ENCODE measurements at regions not wholly inside any gene's neighbourhood (a gene's known extent, or its start where the extent isn't known, plus 50 kb on each side); places are given as distances from the start of the nearest gene placed in this dataset.

DNA sequence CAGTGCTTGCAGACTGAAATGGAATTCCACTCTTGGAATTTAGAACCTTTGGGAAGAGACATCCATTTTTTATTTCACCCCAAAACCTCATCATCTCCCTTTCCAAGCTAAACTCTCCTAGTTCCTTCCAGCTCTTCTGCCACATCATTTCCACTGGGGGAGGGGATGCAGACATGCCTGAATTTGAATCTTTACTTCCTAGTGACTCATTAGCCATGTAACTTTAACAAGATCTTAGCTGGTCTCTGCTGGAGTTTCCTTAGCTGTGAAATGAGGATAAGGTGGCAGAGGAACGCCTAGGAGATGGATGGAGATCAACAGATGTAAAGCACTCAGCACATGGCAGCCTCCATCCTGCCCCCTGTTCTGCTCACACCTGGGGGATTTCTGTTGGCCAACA, 266.8 kb downstream of the EN1 start:
- intact Hi-C loops (cut with DNase I, micrococcal nuclease), result no loop called here
- no peak overlapping the region for H3K4me3 ChIP-seq (ENCODE audit: low read length)
- ChIA-PET POLR2A (no interaction called here), CTCF (no interaction called here)
- H3K36me3 ChIP-seq (ENCODE audit: insufficient read depth, low read length), result no peaks in the 10 kb centered on the region
- no peak overlapping the region for H3K27ac Mint-ChIP-seq
- H3K4me1 Mint-ChIP-seq (ENCODE audit: low read depth), result no peaks in the 10 kb centered on the region
- H3K27ac ChIP-seq (ENCODE audit: low read depth in 1 of 2, low read length in 2 of 2), result no peak overlapping the region
- peaks cover 0 to 4% of the 10 kb centered on the region in 2 experiments for H3K9me3 ChIP-seq (ENCODE audit: control insufficient read depth in 1 of 2, insufficient read depth in 1 of 2, low read length in 2 of 2)
- no peaks in the 10 kb centered on the region for H3K9me3 Mint-ChIP-seq
- ATAC-seq (ENCODE audit: poor library complexity), result no peak
- no peaks in the 10 kb centered on the region for H3K27me3 ChIP-seq (ENCODE audit: control insufficient read depth in 1 of 2, insufficient read depth in 2 of 2, low read length in 2 of 2)
- H3K27me3 Mint-ChIP-seq, result peaks cover 29% of the 10 kb centered on the region
- no peak overlapping the region for H3K4me3 Mint-ChIP-seq
- TF ChIP-seq, protein P1, sequence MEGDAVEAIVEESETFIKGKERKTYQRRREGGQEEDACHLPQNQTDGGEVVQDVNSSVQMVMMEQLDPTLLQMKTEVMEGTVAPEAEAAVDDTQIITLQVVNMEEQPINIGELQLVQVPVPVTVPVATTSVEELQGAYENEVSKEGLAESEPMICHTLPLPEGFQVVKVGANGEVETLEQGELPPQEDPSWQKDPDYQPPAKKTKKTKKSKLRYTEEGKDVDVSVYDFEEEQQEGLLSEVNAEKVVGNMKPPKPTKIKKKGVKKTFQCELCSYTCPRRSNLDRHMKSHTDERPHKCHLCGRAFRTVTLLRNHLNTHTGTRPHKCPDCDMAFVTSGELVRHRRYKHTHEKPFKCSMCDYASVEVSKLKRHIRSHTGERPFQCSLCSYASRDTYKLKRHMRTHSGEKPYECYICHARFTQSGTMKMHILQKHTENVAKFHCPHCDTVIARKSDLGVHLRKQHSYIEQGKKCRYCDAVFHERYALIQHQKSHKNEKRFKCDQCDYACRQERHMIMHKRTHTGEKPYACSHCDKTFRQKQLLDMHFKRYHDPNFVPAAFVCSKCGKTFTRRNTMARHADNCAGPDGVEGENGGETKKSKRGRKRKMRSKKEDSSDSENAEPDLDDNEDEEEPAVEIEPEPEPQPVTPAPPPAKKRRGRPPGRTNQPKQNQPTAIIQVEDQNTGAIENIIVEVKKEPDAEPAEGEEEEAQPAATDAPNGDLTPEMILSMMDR (IDR thresholded peaks at IDR 0.05), result no peak
- H3K36me3 Mint-ChIP-seq (ENCODE audit: low read depth), result no peaks in the 10 kb centered on the region
- no peak for DNase-seq
- no peaks in the 10 kb centered on the region for H3K4me1 ChIP-seq (ENCODE audit: insufficient read depth, low read length)

- no peak overlapping the region for H3K4me3 ChIP-seq (ENCODE audit: low read length)
- ATAC-seq (ENCODE audit: poor library complexity), result no peak
- Mint-ChIP-seq H3K27ac (no peak overlapping the region), H3K36me3 (ENCODE audit: low read depth) (no peaks in the 10 kb centered on the region), H3K4me3 (no peak overlapping the region), H3K4me1 (ENCODE audit: low read depth) (no peaks in the 10 kb centered on the region), H3K9me3 (no peaks in the 10 kb centered on the region), H3K27me3 (peaks cover 29% of the 10 kb centered on the region)
- no peaks in the 10 kb centered on the region for H3K4me1 ChIP-seq (ENCODE audit: insufficient read depth, low read length)
- intact Hi-C loops (cut with DNase I, micrococcal nuclease), result no loop called here
- no peaks in the 10 kb centered on the region for H3K27me3 ChIP-seq (ENCODE audit: control insufficient read depth in 1 of 2, insufficient read depth in 2 of 2, low read length in 2 of 2)
- CTCF ChIA-PET, result no interaction called here
- no peaks in the 10 kb centered on the region for H3K36me3 ChIP-seq (ENCODE audit: insufficient read depth, low read length)
- TF ChIP-seq, protein P1 (IDR thresholded peaks at IDR 0.05), result no peak
- DNase-seq, result no peak
- POLR2A ChIA-PET, result no interaction called here
- no peak overlapping the region for H3K27ac ChIP-seq (ENCODE audit: low read depth in 1 of 2, low read length in 2 of 2)
- peaks cover 0 to 4% of the 10 kb centered on the region in 2 experiments for H3K9me3 ChIP-seq (ENCODE audit: control insufficient read depth in 1 of 2, insufficient read depth in 1 of 2, low read length in 2 of 2)
Observed at GRCh38 chr2:118580107-118580506, 267.3 kb downstream of the EN1 start.

DNA sequence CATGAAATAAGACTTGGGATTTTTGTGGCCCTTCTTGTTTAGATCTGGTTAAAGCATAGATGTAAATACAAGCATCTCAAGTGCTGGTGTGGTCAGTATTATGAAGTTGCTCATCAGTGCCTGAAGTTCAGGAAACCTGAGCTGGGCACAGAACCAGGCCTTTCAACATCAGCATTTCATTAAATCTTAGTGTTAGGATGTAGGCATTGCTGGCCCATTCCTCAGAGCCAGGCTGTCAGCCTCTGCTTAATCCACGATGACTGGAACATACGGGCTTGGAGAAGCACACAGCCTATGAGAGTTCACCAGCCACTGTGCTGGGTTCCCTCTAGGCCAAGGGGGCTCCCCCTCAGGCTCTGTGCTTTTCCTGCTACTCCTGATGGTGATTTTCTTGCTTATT, 270.2 kb downstream of the EN1 start:
- Histone ChIP-seq H3K27me3 (ENCODE audit: control insufficient read depth in 1 of 2, insufficient read depth in 2 of 2, low read length in 2 of 2) (no peaks in the 10 kb centered on the region), H3K9me3 (ENCODE audit: control insufficient read depth in 1 of 2, insufficient read depth in 1 of 2, low read length in 2 of 2) (peaks cover 0 to 2% of the 10 kb centered on the region in 2 experiments), H3K27ac (ENCODE audit: low read depth in 1 of 2, low read length in 2 of 2) (no peak overlapping the region), H3K36me3 (ENCODE audit: insufficient read depth, low read length) (no peaks in the 10 kb centered on the region), H3K4me3 (ENCODE audit: low read length) (no peak overlapping the region), H3K4me1 (ENCODE audit: insufficient read depth, low read length) (no peaks in the 10 kb centered on the region)
- no peak for DNase-seq
- Mint-ChIP-seq H3K36me3 (ENCODE audit: low read depth) (no peaks in the 10 kb centered on the region), H3K27me3 (peaks cover 22% of the 10 kb centered on the region), H3K9me3 (no peaks in the 10 kb centered on the region), H3K4me1 (ENCODE audit: low read depth) (no peaks in the 10 kb centered on the region), H3K27ac (no peak overlapping the region), H3K4me3 (no peak overlapping the region)
- TF ChIP-seq, protein P1 (IDR thresholded peaks at IDR 0.05), result no peak
- POLR2A ChIA-PET, result no interaction called here
- ATAC-seq (ENCODE audit: poor library complexity), result no peak
- CTCF ChIA-PET, result no interaction called here
- intact Hi-C loops (cut with DNase I, micrococcal nuclease), result no loop called here
